HCT116 (cell line): ENCODE measurements at regions not wholly inside any gene's neighbourhood (a gene's known extent, or its start where the extent isn't known, plus 50 kb on each side); places are given as distances from the start of the nearest gene placed in this dataset.

ENCODE experiments used
- ATAC-seq: fragments of 200-7000 bp; cut with Tn5 transposase; 2 replicates; pipeline ENCODE4 v1.9.1; 2020; ENCODE audit warnings: mild to moderate bottlenecking, moderate library complexity
- BruUV-seq: library from RNA; stranded (reverse); fragments of 400-500 nt; replicated peaks from 2 replicates; lab custom pipeline; 2021; lab: Mats Ljungman, UMichigan
- CTCF ChIA-PET: fragments of 300-600 bp; sonication (Branson Sonifier 250); formaldehyde crosslinking; loops from one replicate; lab custom pipeline; 2021; ENCODE audit warnings: antibody characterized with exemption; lab: Charles Lee
- POLR2A ChIA-PET: fragments of 300-600, 350-600 bp; sonication (Branson Sonifier 250); formaldehyde crosslinking; loops from one replicate; lab custom pipeline; 2021; ENCODE audit warnings: antibody characterized with exemption; lab: Charles Lee
- RAD21 ChIA-PET, 2 experiments: fragments of 300-600 bp; sonication (Branson Sonifier 250); formaldehyde crosslinking; loops; one replicate each; lab custom pipeline; 2023; ENCODE audit warnings: low total read pairs in 2 of 2; ENCODE audit not compliant: uncharacterized antibody in 2 of 2, unreplicated experiment in 2 of 2, low non-redundant PET in 1 of 2; lab: Charles Lee
- DNase-seq: peaks from one replicate; pipeline ENCODE4 v3.0.0-alpha.2; 2010; ENCODE audit warnings: low read depth, low spot score
- H2AFZ ChIP-seq: fragments of 200-600 bp; shearing (Covaris generic), sonication (generic); 2 replicates; pipeline ENCODE4 v1.6.1; 2017; ENCODE audit warnings: low read depth, mixed run types, mixed read lengths, antibody characterized with exemption, low read length; ENCODE audit not compliant: poor library complexity, severe bottlenecking
- H3K27ac ChIP-seq: 2 replicates; pipeline ENCODE4 v1.5.1; 2012; ENCODE audit warnings: low read depth, low read length
- H3K27me3 ChIP-seq: fragments of 200-600 bp; sonication (generic); 2 replicates; pipeline ENCODE4 v1.6.1; 2016; ENCODE audit warnings: mixed run types, low read length, mixed read lengths; ENCODE audit not compliant: insufficient read depth
- H3K36me3 ChIP-seq, 2 experiments: fragments of 200-500 bp in 1 of 2; fragments of 200-600 bp in 1 of 2; sonication (Bioruptor generic) in 1 of 2; sonication (generic) in 1 of 2; 2 replicates each; pipeline versions ENCODE4 v1.5.1 to v1.6.1; 2014 to 2016; ENCODE audit warnings: low read length in 2 of 2, inconsistent platforms in 1 of 2, mixed read lengths in 1 of 2, mixed run types in 1 of 2; ENCODE audit not compliant: insufficient read depth in 2 of 2, control insufficient read depth in 1 of 2
- H3K4me1 ChIP-seq, 2 experiments: fragments of 200-600 bp in 1 of 2; sonication (generic) in 1 of 2; 2 replicates each; pipeline versions ENCODE4 v1.5.1 to v1.6.1; 2012 to 2017; ENCODE audit warnings: low read length in 2 of 2, inconsistent platforms in 1 of 2, mild to moderate bottlenecking in 1 of 2, mixed read lengths in 1 of 2, mixed run types in 1 of 2, moderate library complexity in 1 of 2; ENCODE audit not compliant: insufficient read depth in 2 of 2, control insufficient read depth in 1 of 2
- H3K4me2 ChIP-seq: fragments of 200-600 bp; sonication (generic); 2 replicates; pipeline ENCODE4 v1.6.1; 2017; ENCODE audit warnings: mixed run types, low read length, mixed read lengths
- H3K4me3 ChIP-seq, 2 experiments: fragments of 200-600 bp in 1 of 2; sonication (generic) in 1 of 2; replicated peaks in 1 of 2; 2 replicates each; pipeline ENCODE4 v1.5.1; 2011 to 2016; ENCODE audit warnings: low read length in 2 of 2, control low read depth in 1 of 2, low read depth in 1 of 2, mild to moderate bottlenecking in 1 of 2, mixed read lengths in 1 of 2, mixed run types in 1 of 2
- H3K79me2 ChIP-seq: fragments of 200-600 bp; sonication (generic); 2 replicates; pipeline ENCODE4 v1.6.1; 2017; ENCODE audit warnings: mild to moderate bottlenecking, mixed run types, low read length, moderate library complexity, mixed read lengths; ENCODE audit not compliant: insufficient read depth
- H3K9ac ChIP-seq: fragments of 200-600 bp; sonication (generic); 2 replicates; pipeline ENCODE4 v1.6.1; 2016; ENCODE audit warnings: low read length, mixed read lengths
- H3K9me2 ChIP-seq: fragments of 200-600 bp; sonication (generic), shearing (Covaris generic); 2 replicates; pipeline ENCODE4 v1.6.1; 2017; ENCODE audit warnings: mixed run types, mild to moderate bottlenecking, moderate library complexity; ENCODE audit not compliant: insufficient read depth
- H3K9me3 ChIP-seq, 2 experiments: fragments of 200-500 bp in 1 of 2; fragments of 200-600 bp in 1 of 2; sonication (Bioruptor generic) in 1 of 2; sonication (generic) in 1 of 2; 2 replicates each; pipeline ENCODE4 v1.6.1; 2014 to 2017; ENCODE audit warnings: low read length in 2 of 2, mixed read lengths in 2 of 2, inconsistent platforms in 1 of 2, low read depth in 1 of 2, mild to moderate bottlenecking in 1 of 2, mixed run types in 1 of 2, moderate library complexity in 1 of 2; ENCODE audit not compliant: control insufficient read depth in 1 of 2, insufficient read depth in 1 of 2
- H4K20me1 ChIP-seq: fragments of 200-600 bp; sonication (generic), shearing (Covaris generic); 2 replicates; pipeline ENCODE4 v1.6.1; 2017; ENCODE audit warnings: mixed run types, mild to moderate bottlenecking, moderate library complexity; ENCODE audit not compliant: insufficient read depth
- CEBPB ChIP-seq: IDR thresholded peaks from 2 replicates; pipeline ENCODE4 v1.6.1; 2012; ENCODE audit warnings: low read depth
- EGR1 ChIP-seq: IDR thresholded peaks from 2 replicates; pipeline ENCODE4 v1.6.1; 2012; ENCODE audit warnings: low read depth
- EZH2 ChIP-seq: fragments of 200-600 bp; sonication (generic); IDR thresholded peaks from 2 replicates; pipeline ENCODE4 v1.6.1; 2017; ENCODE audit warnings: antibody characterized with exemption, mixed run types
- EZH2phosphoT487 ChIP-seq: fragments of 200-600 bp; IDR thresholded peaks from 2 replicates; pipeline ENCODE4 v1.6.1; 2018; ENCODE audit warnings: antibody characterized with exemption, borderline replicate concordance
- JUND ChIP-seq: IDR thresholded peaks from 2 replicates; pipeline ENCODE4 v1.6.1; 2012
- POLR2A ChIP-seq: IDR thresholded peaks from 2 replicates; pipeline ENCODE4 v1.7.0; 2011; ENCODE audit warnings: borderline replicate concordance; ENCODE audit not compliant: insufficient read depth, insufficient read length; ENCODE audit errors: extremely low read depth
- SIN3A ChIP-seq: IDR thresholded peaks from 2 replicates; pipeline ENCODE4 v1.6.1; 2012; ENCODE audit warnings: low read depth
- SRF ChIP-seq: IDR thresholded peaks from 2 replicates; pipeline ENCODE4 v1.6.1; 2012; ENCODE audit warnings: low read depth
- TCF7L2 ChIP-seq: IDR thresholded peaks from 2 replicates; pipeline ENCODE4 v1.7.0; 2011; ENCODE audit warnings: borderline replicate concordance, inconsistent platforms; ENCODE audit not compliant: insufficient read depth, insufficient read length; ENCODE audit errors: extremely low read depth
- intact Hi-C: fragments of 100-400 bp; cut with micrococcal nuclease; formaldehyde crosslinking; loops from 2 replicates; pipeline ENCODE4 v1.10.0; 2022
- TF ChIP-seq, protein P1 (sequence below): IDR thresholded peaks from 2 replicates; pipeline ENCODE4 v1.6.1; 2012; ENCODE audit warnings: low read depth
- TF ChIP-seq, protein P2 (sequence below): IDR thresholded peaks from 2 replicates; pipeline ENCODE4 v1.6.1; 2012
- TF ChIP-seq, protein P3 (sequence below), 3 experiments: fragments of 200-600 bp in 1 of 3; sonication (generic) in 1 of 3; IDR thresholded peaks in 2 of 3; conservative IDR thresholded peaks in 1 of 3; 2 replicates each; pipeline ENCODE4 v1.5.1; 2012 to 2017; ENCODE audit warnings: low read depth in 2 of 3, low read length in 2 of 3, antibody characterized with exemption in 1 of 3, borderline replicate concordance in 1 of 3, control low read depth in 1 of 3, mild to moderate bottlenecking in 1 of 3, mixed read lengths in 1 of 3, mixed run types in 1 of 3, moderate library complexity in 1 of 3; ENCODE audit not compliant: insufficient read depth in 1 of 3
- TF ChIP-seq, protein P4 (sequence below): IDR thresholded peaks from 2 replicates; pipeline ENCODE4 v1.6.1; 2011; ENCODE audit warnings: mild to moderate bottlenecking, low read length, moderate library complexity; ENCODE audit not compliant: insufficient replicate concordance; ENCODE audit errors: extremely low read depth
- TF ChIP-seq, protein P5 (sequence below): IDR thresholded peaks from 2 replicates; pipeline ENCODE4 v1.6.1; 2012

DNA sequence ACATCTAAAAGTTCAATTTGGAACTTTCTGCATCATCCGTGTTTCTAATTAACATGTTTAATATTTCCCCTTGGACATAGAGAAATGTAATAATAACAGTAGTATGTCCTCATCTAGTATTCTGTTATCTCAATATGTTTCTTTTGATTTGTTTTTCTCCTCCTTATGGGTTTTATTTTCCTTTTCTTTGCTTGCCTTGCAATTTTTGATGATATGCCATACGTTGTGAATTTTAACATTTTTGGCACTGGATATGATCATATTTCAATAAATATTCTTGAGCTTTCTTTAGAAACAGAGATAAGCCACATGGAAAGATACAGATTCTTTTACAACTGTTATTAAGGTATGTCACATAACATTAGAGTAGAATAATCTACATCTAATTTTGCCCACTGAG is 1316.2 kb downstream of the CDH8 start:
- Histone ChIP-seq H3K9ac (no peak overlapping the region), H3K4me3 (no peak overlapping the region), H3K4me2 (no peak overlapping the region), H4K20me1 (no peaks in the 10 kb centered on the region), H2AFZ (no peak overlapping the region), H3K27me3 (no peaks in the 10 kb centered on the region), H3K9me2 (no peaks in the 10 kb centered on the region), H3K27ac (no peak overlapping the region), H3K36me3 (no peaks in the 10 kb centered on the region), H3K79me2 (no peaks in the 10 kb centered on the region), H3K9me3 (peaks cover 5 to 15% of the 10 kb centered on the region in 2 experiments; a peak in 2 of 4 replicates), H3K4me1 (no peaks in the 10 kb centered on the region)
- no TSS peak for BruUV-seq
- intact Hi-C loops = no loop called here
- ChIA-PET RAD21 (no interaction called here), CTCF (no interaction called here), POLR2A (no interaction called here)
- ATAC-seq (no peak), DNase-seq (no peak)
- TF ChIP-seq JUND (no peak), SIN3A (no peak), SRF (no peak), EZH2 (no peak), EGR1 (no peak), POLR2A (no peak), TCF7L2 (no peak), EZH2phosphoT487 (no peak), CEBPB (no peak)
- TF ChIP-seq, protein P1, sequence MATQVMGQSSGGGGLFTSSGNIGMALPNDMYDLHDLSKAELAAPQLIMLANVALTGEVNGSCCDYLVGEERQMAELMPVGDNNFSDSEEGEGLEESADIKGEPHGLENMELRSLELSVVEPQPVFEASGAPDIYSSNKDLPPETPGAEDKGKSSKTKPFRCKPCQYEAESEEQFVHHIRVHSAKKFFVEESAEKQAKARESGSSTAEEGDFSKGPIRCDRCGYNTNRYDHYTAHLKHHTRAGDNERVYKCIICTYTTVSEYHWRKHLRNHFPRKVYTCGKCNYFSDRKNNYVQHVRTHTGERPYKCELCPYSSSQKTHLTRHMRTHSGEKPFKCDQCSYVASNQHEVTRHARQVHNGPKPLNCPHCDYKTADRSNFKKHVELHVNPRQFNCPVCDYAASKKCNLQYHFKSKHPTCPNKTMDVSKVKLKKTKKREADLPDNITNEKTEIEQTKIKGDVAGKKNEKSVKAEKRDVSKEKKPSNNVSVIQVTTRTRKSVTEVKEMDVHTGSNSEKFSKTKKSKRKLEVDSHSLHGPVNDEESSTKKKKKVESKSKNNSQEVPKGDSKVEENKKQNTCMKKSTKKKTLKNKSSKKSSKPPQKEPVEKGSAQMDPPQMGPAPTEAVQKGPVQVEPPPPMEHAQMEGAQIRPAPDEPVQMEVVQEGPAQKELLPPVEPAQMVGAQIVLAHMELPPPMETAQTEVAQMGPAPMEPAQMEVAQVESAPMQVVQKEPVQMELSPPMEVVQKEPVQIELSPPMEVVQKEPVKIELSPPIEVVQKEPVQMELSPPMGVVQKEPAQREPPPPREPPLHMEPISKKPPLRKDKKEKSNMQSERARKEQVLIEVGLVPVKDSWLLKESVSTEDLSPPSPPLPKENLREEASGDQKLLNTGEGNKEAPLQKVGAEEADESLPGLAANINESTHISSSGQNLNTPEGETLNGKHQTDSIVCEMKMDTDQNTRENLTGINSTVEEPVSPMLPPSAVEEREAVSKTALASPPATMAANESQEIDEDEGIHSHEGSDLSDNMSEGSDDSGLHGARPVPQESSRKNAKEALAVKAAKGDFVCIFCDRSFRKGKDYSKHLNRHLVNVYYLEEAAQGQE = no peak
- TF ChIP-seq, protein P2, sequence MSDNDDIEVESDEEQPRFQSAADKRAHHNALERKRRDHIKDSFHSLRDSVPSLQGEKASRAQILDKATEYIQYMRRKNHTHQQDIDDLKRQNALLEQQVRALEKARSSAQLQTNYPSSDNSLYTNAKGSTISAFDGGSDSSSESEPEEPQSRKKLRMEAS = no peak
- TF ChIP-seq, protein P3, sequence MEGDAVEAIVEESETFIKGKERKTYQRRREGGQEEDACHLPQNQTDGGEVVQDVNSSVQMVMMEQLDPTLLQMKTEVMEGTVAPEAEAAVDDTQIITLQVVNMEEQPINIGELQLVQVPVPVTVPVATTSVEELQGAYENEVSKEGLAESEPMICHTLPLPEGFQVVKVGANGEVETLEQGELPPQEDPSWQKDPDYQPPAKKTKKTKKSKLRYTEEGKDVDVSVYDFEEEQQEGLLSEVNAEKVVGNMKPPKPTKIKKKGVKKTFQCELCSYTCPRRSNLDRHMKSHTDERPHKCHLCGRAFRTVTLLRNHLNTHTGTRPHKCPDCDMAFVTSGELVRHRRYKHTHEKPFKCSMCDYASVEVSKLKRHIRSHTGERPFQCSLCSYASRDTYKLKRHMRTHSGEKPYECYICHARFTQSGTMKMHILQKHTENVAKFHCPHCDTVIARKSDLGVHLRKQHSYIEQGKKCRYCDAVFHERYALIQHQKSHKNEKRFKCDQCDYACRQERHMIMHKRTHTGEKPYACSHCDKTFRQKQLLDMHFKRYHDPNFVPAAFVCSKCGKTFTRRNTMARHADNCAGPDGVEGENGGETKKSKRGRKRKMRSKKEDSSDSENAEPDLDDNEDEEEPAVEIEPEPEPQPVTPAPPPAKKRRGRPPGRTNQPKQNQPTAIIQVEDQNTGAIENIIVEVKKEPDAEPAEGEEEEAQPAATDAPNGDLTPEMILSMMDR (IDR thresholded peaks at IDR 0.05 in 2 of 3, conservative IDR thresholded peaks at IDR 0.05 in 1 of 3; ENCODE audit: borderline replicate concordance in 1 of 3, insufficient read depth in 1 of 3, low read depth in 2 of 3, low read length in 2 of 3) = no peak
- TF ChIP-seq, protein P4, sequence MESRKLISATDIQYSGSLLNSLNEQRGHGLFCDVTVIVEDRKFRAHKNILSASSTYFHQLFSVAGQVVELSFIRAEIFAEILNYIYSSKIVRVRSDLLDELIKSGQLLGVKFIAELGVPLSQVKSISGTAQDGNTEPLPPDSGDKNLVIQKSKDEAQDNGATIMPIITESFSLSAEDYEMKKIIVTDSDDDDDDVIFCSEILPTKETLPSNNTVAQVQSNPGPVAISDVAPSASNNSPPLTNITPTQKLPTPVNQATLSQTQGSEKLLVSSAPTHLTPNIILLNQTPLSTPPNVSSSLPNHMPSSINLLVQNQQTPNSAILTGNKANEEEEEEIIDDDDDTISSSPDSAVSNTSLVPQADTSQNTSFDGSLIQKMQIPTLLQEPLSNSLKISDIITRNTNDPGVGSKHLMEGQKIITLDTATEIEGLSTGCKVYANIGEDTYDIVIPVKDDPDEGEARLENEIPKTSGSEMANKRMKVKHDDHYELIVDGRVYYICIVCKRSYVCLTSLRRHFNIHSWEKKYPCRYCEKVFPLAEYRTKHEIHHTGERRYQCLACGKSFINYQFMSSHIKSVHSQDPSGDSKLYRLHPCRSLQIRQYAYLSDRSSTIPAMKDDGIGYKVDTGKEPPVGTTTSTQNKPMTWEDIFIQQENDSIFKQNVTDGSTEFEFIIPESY = no peak
- TF ChIP-seq, protein P5, sequence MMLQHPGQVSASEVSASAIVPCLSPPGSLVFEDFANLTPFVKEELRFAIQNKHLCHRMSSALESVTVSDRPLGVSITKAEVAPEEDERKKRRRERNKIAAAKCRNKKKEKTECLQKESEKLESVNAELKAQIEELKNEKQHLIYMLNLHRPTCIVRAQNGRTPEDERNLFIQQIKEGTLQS = no peak
